ENCODE measurements at regions not wholly inside any gene's neighbourhood (a gene's known extent, or its start where the extent isn't known, plus 50 kb on each side); places are given as distances from the start of the nearest gene placed in this dataset.

DNA sequence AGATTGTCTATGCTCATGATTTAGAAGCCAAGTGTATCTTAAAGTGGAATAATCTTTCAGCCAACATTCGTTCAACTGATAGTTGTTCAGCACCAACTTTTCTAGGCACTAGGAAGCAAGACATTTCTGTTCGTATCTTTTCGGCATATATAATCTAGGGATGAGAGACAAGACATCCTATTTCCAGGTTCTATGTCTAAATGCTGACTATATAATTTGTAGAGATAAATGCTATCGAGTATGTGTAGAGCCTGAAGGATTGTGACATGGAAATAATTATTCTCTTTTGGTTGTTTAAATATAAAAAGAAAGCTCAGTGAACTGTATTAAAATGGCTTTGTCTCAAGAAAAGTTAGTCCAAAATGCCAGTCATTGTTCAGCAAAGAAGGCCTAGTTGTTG, 371.6 kb downstream of the DOK5 start:
- Histone ChIP-seq H3K4me3 (ENCODE audit: low read depth in 1 of 2, low read length in 2 of 2) (no peak overlapping the region), H3K36me3 (ENCODE audit: control insufficient read depth in 1 of 2, insufficient read depth in 2 of 2, low read length in 2 of 2) (no peaks in the 10 kb centered on the region), H3K27me3 (ENCODE audit: low read depth, low read length) (no peaks in the 10 kb centered on the region), H3K27ac (ENCODE audit: low read length) (no peak overlapping the region), H3K4me1 (ENCODE audit: control insufficient read depth in 1 of 2, insufficient read depth in 2 of 2, low read length in 2 of 2) (no peaks in the 10 kb centered on the region), H3K9me3 (ENCODE audit: control insufficient read depth in 1 of 2, low read length in 2 of 2) (no peaks in the 10 kb centered on the region)

DNA sequence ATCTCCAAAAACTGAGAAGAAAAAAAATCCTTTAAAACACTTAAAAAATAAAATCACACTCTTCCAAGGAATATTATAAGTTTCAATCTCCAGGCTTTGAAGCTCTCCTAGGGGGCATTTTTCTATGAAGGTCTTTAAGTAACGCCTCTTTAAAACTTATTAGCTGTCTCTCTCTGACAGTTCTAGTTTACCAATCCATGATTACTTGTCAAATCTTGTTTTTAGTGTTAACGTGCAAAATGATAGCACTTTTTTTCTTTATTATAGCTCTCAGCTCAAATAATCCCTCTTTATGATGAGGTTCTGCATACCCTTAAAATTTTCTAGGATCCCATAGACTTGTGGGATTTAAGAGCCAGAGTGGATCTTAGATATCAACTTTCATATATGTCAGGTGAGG, 369.0 kb downstream of the DOK5 start:
- no peak overlapping the region for H3K27ac ChIP-seq (ENCODE audit: low read length)
- no peaks in the 10 kb centered on the region for H3K4me1 ChIP-seq (ENCODE audit: control insufficient read depth in 1 of 2, insufficient read depth in 2 of 2, low read length in 2 of 2)
- no peak overlapping the region for H3K4me3 ChIP-seq (ENCODE audit: low read depth in 1 of 2, low read length in 2 of 2)
- no peaks in the 10 kb centered on the region for H3K36me3 ChIP-seq (ENCODE audit: control insufficient read depth in 1 of 2, insufficient read depth in 2 of 2, low read length in 2 of 2)
- no peaks in the 10 kb centered on the region for H3K9me3 ChIP-seq (ENCODE audit: control insufficient read depth in 1 of 2, low read length in 2 of 2)
- no peaks in the 10 kb centered on the region for H3K27me3 ChIP-seq (ENCODE audit: low read depth, low read length)

- no peaks in the 10 kb centered on the region for H3K4me1 ChIP-seq (ENCODE audit: control insufficient read depth in 1 of 2, insufficient read depth in 2 of 2, low read length in 2 of 2)
- H3K4me3 ChIP-seq (ENCODE audit: low read depth in 1 of 2, low read length in 2 of 2) = no peak overlapping the region
- no peaks in the 10 kb centered on the region for H3K36me3 ChIP-seq (ENCODE audit: control insufficient read depth in 1 of 2, insufficient read depth in 2 of 2, low read length in 2 of 2)
- H3K27ac ChIP-seq (ENCODE audit: low read length) = no peak overlapping the region
- H3K27me3 ChIP-seq (ENCODE audit: low read depth, low read length) = no peaks in the 10 kb centered on the region
- H3K9me3 ChIP-seq (ENCODE audit: control insufficient read depth in 1 of 2, low read length in 2 of 2) = no peaks in the 10 kb centered on the region
These were observed 368.5 kb downstream of the DOK5 start for GRCh38 chr20:54843865-54844264.

DNA sequence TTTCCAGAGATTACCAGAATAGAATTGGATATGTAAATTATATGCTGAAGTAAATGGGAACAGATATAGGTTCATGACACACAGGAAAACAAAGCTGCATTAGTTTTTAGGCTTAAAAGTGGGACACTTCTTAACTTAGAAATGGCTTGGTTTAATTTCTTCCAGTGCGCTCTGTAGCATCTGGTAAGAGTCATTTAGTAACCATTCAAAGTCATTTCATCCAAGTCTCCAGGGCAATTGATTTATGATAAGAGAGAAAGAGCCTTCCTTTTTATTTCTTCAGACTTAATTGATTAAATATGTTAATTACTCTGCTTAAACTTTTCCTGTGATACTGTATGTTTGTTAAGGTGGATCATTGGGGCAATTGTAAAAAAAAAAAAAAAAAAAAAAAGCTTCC, 368.0 kb downstream of the DOK5 start:
- Histone ChIP-seq H3K27ac (ENCODE audit: low read length) (no peak overlapping the region), H3K9me3 (ENCODE audit: control insufficient read depth in 1 of 2, low read length in 2 of 2) (no peaks in the 10 kb centered on the region), H3K27me3 (ENCODE audit: low read depth, low read length) (no peaks in the 10 kb centered on the region), H3K36me3 (ENCODE audit: control insufficient read depth in 1 of 2, insufficient read depth in 2 of 2, low read length in 2 of 2) (no peaks in the 10 kb centered on the region), H3K4me3 (ENCODE audit: low read depth in 1 of 2, low read length in 2 of 2) (no peak overlapping the region), H3K4me1 (ENCODE audit: control insufficient read depth in 1 of 2, insufficient read depth in 2 of 2, low read length in 2 of 2) (no peaks in the 10 kb centered on the region)

GRCh38 chr20:54839224-54839623, 363.8 kb downstream of the DOK5 start:
- Histone ChIP-seq H3K4me1 (ENCODE audit: control insufficient read depth in 1 of 2, insufficient read depth in 2 of 2, low read length in 2 of 2) (no peaks in the 10 kb centered on the region), H3K27ac (ENCODE audit: low read length) (no peak overlapping the region), H3K27me3 (ENCODE audit: low read depth, low read length) (no peaks in the 10 kb centered on the region)

GRCh38 chr20:54837226-54837625, 361.8 kb downstream of the DOK5 start:
- no peaks in the 10 kb centered on the region for H3K4me1 ChIP-seq (ENCODE audit: control insufficient read depth in 1 of 2, insufficient read depth in 2 of 2, low read length in 2 of 2)
- H3K36me3 ChIP-seq (ENCODE audit: control insufficient read depth in 1 of 2, insufficient read depth in 2 of 2, low read length in 2 of 2) = no peaks in the 10 kb centered on the region
- H3K27me3 ChIP-seq (ENCODE audit: low read depth, low read length) = no peaks in the 10 kb centered on the region
- no peaks in the 10 kb centered on the region for H3K9me3 ChIP-seq (ENCODE audit: control insufficient read depth in 1 of 2, low read length in 2 of 2)
- H3K4me3 ChIP-seq (ENCODE audit: low read depth in 1 of 2, low read length in 2 of 2) = no peak overlapping the region
- no peak overlapping the region for H3K27ac ChIP-seq (ENCODE audit: low read length)

More at GRCh38 chr20:54839224-54839623, 363.8 kb downstream of the DOK5 start:
- Histone ChIP-seq H3K9me3 (ENCODE audit: control insufficient read depth in 1 of 2, low read length in 2 of 2) (no peaks in the 10 kb centered on the region), H3K4me3 (ENCODE audit: low read depth in 1 of 2, low read length in 2 of 2) (no peak overlapping the region), H3K36me3 (ENCODE audit: control insufficient read depth in 1 of 2, insufficient read depth in 2 of 2, low read length in 2 of 2) (no peaks in the 10 kb centered on the region)

- Histone ChIP-seq H3K9me3 (ENCODE audit: control insufficient read depth in 1 of 2, low read length in 2 of 2) (no peaks in the 10 kb centered on the region), H3K27me3 (ENCODE audit: low read depth, low read length) (no peaks in the 10 kb centered on the region), H3K36me3 (ENCODE audit: control insufficient read depth in 1 of 2, insufficient read depth in 2 of 2, low read length in 2 of 2) (no peaks in the 10 kb centered on the region), H3K4me1 (ENCODE audit: control insufficient read depth in 1 of 2, insufficient read depth in 2 of 2, low read length in 2 of 2) (no peaks in the 10 kb centered on the region), H3K4me3 (ENCODE audit: low read depth in 1 of 2, low read length in 2 of 2) (no peak overlapping the region), H3K27ac (ENCODE audit: low read length) (no peak overlapping the region)
These were observed 347.0 kb downstream of the DOK5 start for GRCh38 chr20:54822386-54822785.

GRCh38 chr20:54820392-54820791, 345.0 kb downstream of the DOK5 start:
- Histone ChIP-seq H3K27ac (ENCODE audit: low read length) (no peak overlapping the region), H3K36me3 (ENCODE audit: control insufficient read depth in 1 of 2, insufficient read depth in 2 of 2, low read length in 2 of 2) (no peaks in the 10 kb centered on the region)

GRCh38 chr20:54806462-54806861, 331.1 kb downstream of the DOK5 start:
- no peaks in the 10 kb centered on the region for H3K9me3 ChIP-seq (ENCODE audit: control insufficient read depth in 1 of 2, low read length in 2 of 2)
- H3K4me3 ChIP-seq (ENCODE audit: low read depth in 1 of 2, low read length in 2 of 2) = no peak overlapping the region
- no peak overlapping the region for H3K27ac ChIP-seq (ENCODE audit: low read length)
- no peaks in the 10 kb centered on the region for H3K27me3 ChIP-seq (ENCODE audit: low read depth, low read length)
- H3K4me1 ChIP-seq (ENCODE audit: control insufficient read depth in 1 of 2, insufficient read depth in 2 of 2, low read length in 2 of 2) = no peaks in the 10 kb centered on the region
- no peaks in the 10 kb centered on the region for H3K36me3 ChIP-seq (ENCODE audit: control insufficient read depth in 1 of 2, insufficient read depth in 2 of 2, low read length in 2 of 2)

More at GRCh38 chr20:54820392-54820791, 345.0 kb downstream of the DOK5 start:
- Histone ChIP-seq H3K9me3 (ENCODE audit: control insufficient read depth in 1 of 2, low read length in 2 of 2) (no peaks in the 10 kb centered on the region), H3K4me3 (ENCODE audit: low read depth in 1 of 2, low read length in 2 of 2) (no peak overlapping the region), H3K4me1 (ENCODE audit: control insufficient read depth in 1 of 2, insufficient read depth in 2 of 2, low read length in 2 of 2) (no peaks in the 10 kb centered on the region), H3K27me3 (ENCODE audit: low read depth, low read length) (no peaks in the 10 kb centered on the region)

DNA sequence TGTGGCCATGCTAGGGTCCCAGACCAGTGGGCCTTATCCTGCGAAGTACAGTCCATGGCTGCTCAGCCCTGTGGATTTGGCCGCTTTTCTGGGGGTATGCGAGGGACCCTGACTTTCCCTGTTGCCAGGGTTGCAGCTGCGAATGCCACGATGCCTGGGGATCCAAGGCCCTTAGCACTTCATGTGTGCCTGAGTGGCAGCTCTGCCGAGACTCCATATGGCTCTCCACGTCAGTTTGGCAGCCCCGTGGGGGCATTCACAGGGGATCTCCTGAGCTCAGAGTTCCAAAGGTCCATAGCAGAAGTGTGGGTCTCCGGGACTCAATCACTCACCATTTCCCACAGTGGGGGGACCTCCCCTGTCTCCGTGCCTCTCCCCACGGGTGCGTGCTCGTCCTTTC, 319.5 kb downstream of the DOK5 start:
- H3K27me3 ChIP-seq (ENCODE audit: low read depth, low read length) = no peaks in the 10 kb centered on the region
- H3K27ac ChIP-seq (ENCODE audit: low read length) = no peak overlapping the region
- no peak overlapping the region for H3K4me3 ChIP-seq (ENCODE audit: low read depth in 1 of 2, low read length in 2 of 2)
- H3K4me1 ChIP-seq (ENCODE audit: control insufficient read depth in 1 of 2, insufficient read depth in 2 of 2, low read length in 2 of 2) = no peaks in the 10 kb centered on the region
- H3K9me3 ChIP-seq (ENCODE audit: control insufficient read depth in 1 of 2, low read length in 2 of 2) = no peaks in the 10 kb centered on the region
- no peaks in the 10 kb centered on the region for H3K36me3 ChIP-seq (ENCODE audit: control insufficient read depth in 1 of 2, insufficient read depth in 2 of 2, low read length in 2 of 2)

- Histone ChIP-seq H3K27ac (ENCODE audit: low read length) (no peak overlapping the region), H3K36me3 (ENCODE audit: control insufficient read depth in 1 of 2, insufficient read depth in 2 of 2, low read length in 2 of 2) (no peaks in the 10 kb centered on the region), H3K9me3 (ENCODE audit: control insufficient read depth in 1 of 2, low read length in 2 of 2) (no peaks in the 10 kb centered on the region), H3K4me3 (ENCODE audit: low read depth in 1 of 2, low read length in 2 of 2) (no peak overlapping the region), H3K27me3 (ENCODE audit: low read depth, low read length) (no peaks in the 10 kb centered on the region), H3K4me1 (ENCODE audit: control insufficient read depth in 1 of 2, insufficient read depth in 2 of 2, low read length in 2 of 2) (no peaks in the 10 kb centered on the region)
These were observed 318.7 kb downstream of the DOK5 start for GRCh38 chr20:54794110-54794509.

DNA sequence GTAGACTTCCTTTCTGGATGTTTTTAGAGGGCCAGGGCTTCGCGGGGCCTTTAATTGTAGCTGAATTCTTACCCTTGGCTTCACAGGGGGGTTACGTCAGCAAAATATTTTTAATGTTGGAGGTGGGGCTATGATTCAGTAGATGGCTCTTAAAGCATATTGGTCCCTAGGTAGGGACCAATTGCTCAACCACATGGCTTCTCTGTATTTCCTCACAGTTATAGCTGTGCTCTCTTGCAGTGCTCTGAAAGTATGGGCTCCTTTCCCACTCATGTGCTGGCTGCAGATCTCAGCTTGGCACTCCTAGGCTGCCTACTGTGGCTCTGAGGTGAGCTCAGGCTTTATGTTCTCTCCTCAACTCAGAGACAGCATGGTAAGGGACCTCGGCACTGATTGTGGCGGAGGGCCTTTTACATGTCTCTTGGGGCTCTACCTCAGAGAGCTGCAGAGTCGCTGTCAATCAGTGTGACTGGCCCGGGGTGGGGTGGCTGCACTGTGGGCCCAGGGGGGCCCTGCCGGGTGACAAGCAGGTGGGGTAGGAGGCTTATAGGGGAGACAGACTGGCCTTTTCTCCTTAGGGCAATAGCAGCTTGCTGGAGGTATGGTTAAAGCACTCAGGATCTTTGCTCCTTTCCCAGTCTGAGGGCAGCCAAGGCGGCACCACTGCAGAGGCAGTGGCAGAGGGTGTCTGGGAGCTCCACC, 318.0 kb downstream of the DOK5 start:
- Histone ChIP-seq H3K36me3 (ENCODE audit: control insufficient read depth in 1 of 2, insufficient read depth in 2 of 2, low read length in 2 of 2) (no peaks in the 10 kb centered on the region), H3K4me1 (ENCODE audit: control insufficient read depth in 1 of 2, insufficient read depth in 2 of 2, low read length in 2 of 2) (no peaks in the 10 kb centered on the region), H3K9me3 (ENCODE audit: control insufficient read depth in 1 of 2, low read length in 2 of 2) (no peaks in the 10 kb centered on the region), H3K27ac (ENCODE audit: low read length) (no peak overlapping the region), H3K4me3 (ENCODE audit: low read depth in 1 of 2, low read length in 2 of 2) (no peak overlapping the region), H3K27me3 (ENCODE audit: low read depth, low read length) (no peaks in the 10 kb centered on the region)
